H1 (cell line): ENCODE measurements at regions not wholly inside any gene's neighbourhood (a gene's known extent, or its start where the extent isn't known, plus 50 kb on each side); places are given as distances from the start of the nearest gene placed in this dataset.

Experiments
- CBX8 ChIP-seq: fragments of 300-800, 300-1000 bp; sonication (generic); IDR thresholded peaks from 2 replicates; pipeline ENCODE4 v1.7.1; 2016; ENCODE audit warnings: low read depth, low read length, borderline replicate concordance
- EZH2 ChIP-seq: fragments of 200-600 bp; sonication (generic); IDR thresholded peaks from 2 replicates; pipeline ENCODE4 v1.7.1; 2012; ENCODE audit warnings: low read depth, mild to moderate bottlenecking, moderate library complexity, low read length, inconsistent platforms; ENCODE audit not compliant: severe bottlenecking
- SIX5 ChIP-seq: IDR thresholded peaks from 2 replicates; pipeline ENCODE4 v1.6.1; 2011; ENCODE audit warnings: mild to moderate bottlenecking, low read depth, low read length
- TEAD4 ChIP-seq: IDR thresholded peaks from 2 replicates; pipeline ENCODE4 v1.6.1; 2012; ENCODE audit warnings: low read depth, low read length, inconsistent platforms, mixed read lengths

GRCh38 chr12:86777325-86777724, 521.1 kb upstream of the MGAT4C start (continued):
- TF ChIP-seq TEAD4 (no peak), CBX8 (no peak), SIX5 (no peak), EZH2 (no peak)
